ENCODE measurements at regions not wholly inside any gene's neighbourhood (a gene's known extent, or its start where the extent isn't known, plus 50 kb on each side); places are given as distances from the start of the nearest gene placed in this dataset.
"Not testable (repeated sequence)": the region's sequence is repeated elsewhere in the genome, so short reads cannot be mapped to it uniquely, and the experiment has no call there.

GRCh38 chr13:111621164-111621563, 300.7 kb downstream of the TEX29 start:
- no peaks in the 10 kb centered on the region for H3K9me3 Mint-ChIP-seq
- H3K27me3 Mint-ChIP-seq: no peaks in the 10 kb centered on the region
- no peak overlapping the region for H3K27ac Mint-ChIP-seq
- ATAC-seq (no peak), DNase-seq (no peak)
- no peaks in the 10 kb centered on the region for H3K4me1 Mint-ChIP-seq
- no peak overlapping the region for H3K4me3 Mint-ChIP-seq
- H3K36me3 Mint-ChIP-seq (ENCODE audit: low read depth): no peaks in the 10 kb centered on the region

DNA sequence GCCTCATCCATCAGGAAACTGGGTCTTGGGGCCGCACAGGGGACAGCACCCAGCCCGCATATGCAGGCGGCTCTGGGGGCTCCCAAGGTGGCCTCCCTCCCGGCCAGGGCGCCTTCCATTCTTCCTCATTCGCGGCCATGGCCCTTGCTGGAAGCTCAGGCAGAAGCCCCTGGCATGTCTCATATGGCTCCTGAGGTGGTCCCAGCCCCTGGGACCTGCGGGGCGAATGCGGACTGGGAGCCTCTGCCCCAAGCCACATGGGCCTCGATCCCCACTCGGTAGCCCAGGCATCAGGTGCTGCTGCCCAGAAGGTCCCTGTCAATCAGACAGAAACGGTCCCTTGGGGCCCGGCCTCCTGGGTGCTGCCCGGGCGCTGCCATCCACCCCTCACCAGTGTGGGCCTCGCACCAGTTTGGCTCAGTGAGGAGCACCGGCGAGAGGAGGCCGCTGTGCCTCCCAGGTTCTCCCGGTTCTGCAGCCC, 301.6 kb downstream of the TEX29 start:
- Mint-ChIP-seq H3K9me3 (no peaks in the 10 kb centered on the region), H3K36me3 (ENCODE audit: low read depth) (no peaks in the 10 kb centered on the region), H3K4me1 (no peaks in the 10 kb centered on the region), H3K27ac (no peak overlapping the region), H3K27me3 (no peaks in the 10 kb centered on the region), H3K4me3 (no peak overlapping the region)
- ATAC-seq (no peak), DNase-seq (no peak)

DNA sequence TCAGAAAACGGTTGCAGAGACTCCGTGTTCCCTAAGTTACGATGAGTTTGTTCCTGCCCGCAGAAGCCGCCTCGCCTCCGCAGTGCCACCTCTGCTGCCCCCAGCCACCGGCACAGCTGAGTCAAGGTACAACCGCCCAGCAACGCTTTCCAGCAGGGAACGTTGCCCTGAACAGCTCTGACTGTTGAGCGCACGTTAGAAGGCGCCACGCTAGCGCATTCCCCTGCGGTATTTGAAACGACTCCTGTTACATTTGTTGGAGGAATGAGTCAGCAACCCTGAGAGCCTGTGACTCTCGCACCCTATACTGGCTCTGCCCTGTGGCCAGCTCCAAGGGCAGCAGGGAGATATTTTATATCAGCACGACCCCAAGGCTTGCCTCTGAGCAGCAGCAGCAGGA, 302.8 kb downstream of the TEX29 start:
- no peak for ATAC-seq
- H3K4me3 Mint-ChIP-seq: no peak overlapping the region
- no peaks in the 10 kb centered on the region for H3K27me3 Mint-ChIP-seq
- H3K36me3 Mint-ChIP-seq (ENCODE audit: low read depth): no peaks in the 10 kb centered on the region
- H3K27ac Mint-ChIP-seq: no peak overlapping the region
- no peaks in the 10 kb centered on the region for H3K4me1 Mint-ChIP-seq
- no peaks in the 10 kb centered on the region for H3K9me3 Mint-ChIP-seq
- no peak for DNase-seq

DNA sequence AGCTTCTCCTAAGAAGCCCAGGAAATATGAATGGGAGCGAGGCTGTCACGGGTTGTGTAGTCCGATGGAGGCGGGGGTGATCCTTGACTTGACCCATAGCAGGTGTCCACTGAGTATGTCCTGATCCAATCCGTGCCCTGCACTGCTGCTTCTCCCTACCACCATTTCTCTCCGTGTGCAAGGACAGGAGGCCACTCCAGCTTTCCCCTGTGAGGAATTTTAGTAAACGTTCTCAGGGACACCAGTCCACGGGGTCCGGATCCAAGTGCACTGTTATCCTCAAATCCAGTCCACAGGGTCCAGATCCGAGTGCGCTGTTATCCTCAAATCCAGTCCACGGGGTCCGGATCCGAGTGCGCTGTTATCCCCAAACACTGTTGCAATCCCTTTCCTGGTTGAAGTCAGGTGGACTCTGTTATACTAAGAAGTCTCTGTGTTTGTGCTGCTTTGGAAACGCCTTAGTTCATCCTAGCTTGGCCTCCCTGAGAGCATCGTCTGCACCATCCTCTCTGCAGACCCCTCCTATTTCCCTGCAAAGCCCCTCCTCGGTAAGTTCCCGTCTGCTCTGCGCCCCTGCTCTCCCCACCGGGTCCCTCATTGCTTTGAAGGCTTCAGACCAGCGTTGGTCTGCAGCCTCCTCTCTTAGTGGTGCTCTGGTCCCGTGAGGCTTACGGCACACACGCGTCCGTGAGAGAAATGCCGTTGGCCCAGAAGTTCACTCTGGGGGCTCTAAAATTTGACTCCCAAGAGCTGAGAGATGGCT, 303.5 kb downstream of the TEX29 start:
- H3K27me3 Mint-ChIP-seq: no peaks in the 10 kb centered on the region
- DNase-seq: no peak
- H3K36me3 Mint-ChIP-seq (ENCODE audit: low read depth): no peaks in the 10 kb centered on the region
- H3K27ac Mint-ChIP-seq: no peak overlapping the region
- no peaks in the 10 kb centered on the region for H3K4me1 Mint-ChIP-seq
- H3K9me3 Mint-ChIP-seq: no peaks in the 10 kb centered on the region
- ATAC-seq: no peak
- no peak overlapping the region for H3K4me3 Mint-ChIP-seq

- H3K27ac Mint-ChIP-seq: no peak overlapping the region
- no peaks in the 10 kb centered on the region for H3K4me1 Mint-ChIP-seq
- no peaks in the 10 kb centered on the region for H3K27me3 Mint-ChIP-seq
- DNase-seq: no peak
- H3K4me3 Mint-ChIP-seq: no peak overlapping the region
- H3K36me3 Mint-ChIP-seq (ENCODE audit: low read depth): no peaks in the 10 kb centered on the region
- no peak for ATAC-seq
- H3K9me3 Mint-ChIP-seq: no peaks in the 10 kb centered on the region
Measured at GRCh38 chr13:111625526-111626315, 305.3 kb downstream of the TEX29 start.

- no peak for DNase-seq
- Mint-ChIP-seq H3K27me3 (no peaks in the 10 kb centered on the region), H3K27ac (no peak overlapping the region), H3K36me3 (ENCODE audit: low read depth) (no peaks in the 10 kb centered on the region), H3K4me1 (no peaks in the 10 kb centered on the region), H3K9me3 (no peaks in the 10 kb centered on the region), H3K4me3 (no peak overlapping the region)
- no peak for ATAC-seq
Measured at GRCh38 chr13:111626371-111627305, 306.2 kb downstream of the TEX29 start.

GRCh38 chr13:111627596-111627995, 307.2 kb downstream of the TEX29 start:
- DNase-seq (no peak), ATAC-seq (no peak)
- Mint-ChIP-seq H3K27ac (no peak overlapping the region), H3K36me3 (ENCODE audit: low read depth) (no peaks in the 10 kb centered on the region), H3K9me3 (no peaks in the 10 kb centered on the region), H3K4me1 (no peaks in the 10 kb centered on the region), H3K27me3 (no peaks in the 10 kb centered on the region), H3K4me3 (no peak overlapping the region)

DNA sequence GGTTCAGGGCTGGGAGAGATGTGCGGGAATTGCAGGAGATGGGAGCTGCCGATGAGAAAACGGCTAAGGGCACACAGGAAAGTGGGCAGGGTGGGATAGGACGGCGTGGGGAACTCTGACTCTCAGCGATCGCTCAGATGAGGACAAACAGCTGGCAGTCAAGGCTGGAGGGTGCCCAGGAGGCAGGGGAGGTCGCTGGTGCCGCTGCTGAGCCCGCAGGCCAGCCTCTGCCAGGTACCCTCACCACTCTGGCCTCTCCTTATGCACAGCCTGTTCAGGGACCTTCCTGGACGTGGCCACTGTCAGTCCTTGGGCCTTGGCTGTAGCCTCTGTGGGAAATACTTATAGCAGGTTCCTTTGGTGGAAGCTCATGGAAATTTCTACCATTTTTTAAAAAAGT, 308.6 kb downstream of the TEX29 start:
- DNase-seq: no peak
- no peaks in the 10 kb centered on the region for H3K36me3 Mint-ChIP-seq (ENCODE audit: low read depth)
- H3K4me1 Mint-ChIP-seq: no peaks in the 10 kb centered on the region
- peak overlapping the region; percentile 35 for H3K27ac Mint-ChIP-seq
- H3K27me3 Mint-ChIP-seq: no peaks in the 10 kb centered on the region
- no peak for ATAC-seq
- H3K4me3 Mint-ChIP-seq: no peak overlapping the region
- no peaks in the 10 kb centered on the region for H3K9me3 Mint-ChIP-seq

GRCh38 chr13:111629457-111629856, 309.0 kb downstream of the TEX29 start:
- ATAC-seq: no peak
- H3K36me3 Mint-ChIP-seq (ENCODE audit: low read depth): no peaks in the 10 kb centered on the region
- H3K9me3 Mint-ChIP-seq: no peaks in the 10 kb centered on the region

GRCh38 chr13:111629926-111630325, 309.5 kb downstream of the TEX29 start:
- DNase-seq (no peak), ATAC-seq (no peak)
- H3K9me3 Mint-ChIP-seq: no peaks in the 10 kb centered on the region
- H3K4me3 Mint-ChIP-seq: no peak overlapping the region
- no peaks in the 10 kb centered on the region for H3K27me3 Mint-ChIP-seq
- H3K27ac Mint-ChIP-seq: no peak overlapping the region
- H3K4me1 Mint-ChIP-seq: no peaks in the 10 kb centered on the region
- H3K36me3 Mint-ChIP-seq (ENCODE audit: low read depth): no peaks in the 10 kb centered on the region

More at GRCh38 chr13:111629457-111629856, 309.0 kb downstream of the TEX29 start:
- Mint-ChIP-seq H3K27me3 (no peaks in the 10 kb centered on the region), H3K27ac (no peak overlapping the region), H3K4me3 (no peak overlapping the region), H3K4me1 (no peaks in the 10 kb centered on the region)
- DNase-seq: no peak

- Mint-ChIP-seq H3K4me3 (no peak overlapping the region), H3K27ac (no peak overlapping the region), H3K27me3 (no peaks in the 10 kb centered on the region), H3K4me1 (no peaks in the 10 kb centered on the region), H3K9me3 (no peaks in the 10 kb centered on the region), H3K36me3 (ENCODE audit: low read depth) (no peaks in the 10 kb centered on the region)
- ATAC-seq (no peak), DNase-seq (no peak)
Measured at GRCh38 chr13:111630406-111630805, 310.0 kb downstream of the TEX29 start.

GRCh38 chr13:111631271-111631670, 310.8 kb downstream of the TEX29 start:
- H3K9me3 Mint-ChIP-seq; H3K4me1 Mint-ChIP-seq; H3K27me3 Mint-ChIP-seq; DNase-seq; H3K27ac Mint-ChIP-seq; H3K4me3 Mint-ChIP-seq; H3K36me3 Mint-ChIP-seq (ENCODE audit: low read depth); ATAC-seq: not testable (repeated sequence)

- no peak overlapping the region for H3K27ac Mint-ChIP-seq
- DNase-seq (no peak), ATAC-seq (no peak)
- H3K9me3 Mint-ChIP-seq: no peaks in the 10 kb centered on the region
- H3K27me3 Mint-ChIP-seq: no peaks in the 10 kb centered on the region
- H3K36me3 Mint-ChIP-seq (ENCODE audit: low read depth): no peaks in the 10 kb centered on the region
- no peak overlapping the region for H3K4me3 Mint-ChIP-seq
- H3K4me1 Mint-ChIP-seq: no peaks in the 10 kb centered on the region
Measured at GRCh38 chr13:111632906-111633305, 312.5 kb downstream of the TEX29 start.

- Mint-ChIP-seq H3K9me3 (no peaks in the 10 kb centered on the region), H3K36me3 (ENCODE audit: low read depth) (no peaks in the 10 kb centered on the region), H3K4me1 (no peaks in the 10 kb centered on the region), H3K27ac (no peak overlapping the region), H3K4me3 (no peak overlapping the region), H3K27me3 (no peaks in the 10 kb centered on the region)
- ATAC-seq (no peak), DNase-seq (no peak)
Measured at GRCh38 chr13:111633401-111633800, 313.0 kb downstream of the TEX29 start.

All from activated naive CD8-positive, alpha-beta T cell treated with anti-CD3 and anti-CD28 coated beads, Interleukin-2, amount 50 U/mL, for 24 hours (primary cell).